ENCODE measurements at regions not wholly inside any gene's neighbourhood (a gene's known extent, or its start where the extent isn't known, plus 50 kb on each side); places are given as distances from the start of the nearest gene placed in this dataset.

- no peak for DNase-seq
Observed at GRCh38 chr2:18422432-18423165, 137.9 kb downstream of the RDH14 start.

- no peak for DNase-seq
Observed at GRCh38 chr2:18413676-18414396, 146.6 kb downstream of the RDH14 start.

- DNase-seq, result no peak
Observed at GRCh38 chr2:18412980-18413675, 147.3 kb downstream of the RDH14 start.

GRCh38 chr2:18411626-18412025 lies 148.8 kb downstream of the RDH14 start:
- no peak for DNase-seq

GRCh38 chr2:18410543-18410942 lies 149.9 kb downstream of the RDH14 start:
- no peak for DNase-seq

GRCh38 chr2:18408638-18409037 lies 151.8 kb downstream of the RDH14 start:
- no peak for DNase-seq

GRCh38 chr2:18406219-18406618 lies 154.2 kb downstream of the RDH14 start:
- no peak for DNase-seq

GRCh38 chr2:18404708-18405107 lies 155.7 kb downstream of the RDH14 start:
- no peak for DNase-seq

- DNase-seq, result no peak
Observed at GRCh38 chr2:18403921-18404522, 156.4 kb downstream of the RDH14 start.

GRCh38 chr2:18402831-18403230 lies 157.6 kb downstream of the RDH14 start:
- no peak for DNase-seq

- no peak for DNase-seq
Observed at GRCh38 chr2:18401471-18401870, 159.0 kb downstream of the RDH14 start.

- no peak for DNase-seq
Observed at GRCh38 chr2:18399601-18400000, 160.9 kb downstream of the RDH14 start.

GRCh38 chr2:18398833-18399232 lies 161.6 kb downstream of the RDH14 start:
- DNase-seq, result no peak

GRCh38 chr2:18396329-18397010 lies 164.0 kb downstream of the RDH14 start:
- DNase-seq, result no peak

GRCh38 chr2:18395555-18395954 lies 164.9 kb downstream of the RDH14 start:
- no peak for DNase-seq

GRCh38 chr2:18387441-18388206 lies 172.8 kb downstream of the RDH14 start:
- DNase-seq, result peak; percentile 32

- no peak for DNase-seq
Observed at GRCh38 chr2:18384242-18384641, 176.2 kb downstream of the RDH14 start.

GRCh38 chr2:18381386-18381785 lies 179.1 kb downstream of the RDH14 start:
- no peak for DNase-seq

GRCh38 chr2:18380321-18380720 lies 180.1 kb downstream of the RDH14 start:
- DNase-seq, result no peak

GRCh38 chr2:18379870-18380269 lies 180.6 kb downstream of the RDH14 start:
- DNase-seq, result no peak

- peak; percentile 10 for DNase-seq
Observed at GRCh38 chr2:18378020-18378653, 182.3 kb downstream of the RDH14 start.

GRCh38 chr2:18376936-18377335 lies 183.5 kb downstream of the RDH14 start:
- DNase-seq, result no peak

Data from NCI-H524 treated with DMSO at 0.1 percent for 48 hours (cell line).